Small intestine (tissue), 7 donors: ENCODE measurements at regions not wholly inside any gene's neighbourhood (a gene's known extent, or its start where the extent isn't known, plus 50 kb on each side); places are given as distances from the start of the nearest gene placed in this dataset.

ENCODE experiments used
- DNase-seq, 2 donors: peaks; one replicate each; pipeline versions ENCODE4 v3.0.0 to v3.0.0-alpha.2; 2013
- FAIRE-seq: peaks from 2 replicates; lab custom pipeline; 2012; peaks lifted over from hg19 to GRCh38; lab: Jason Lieb, UNC
- H3K27ac ChIP-seq, 3 donors: one replicate each; pipeline ENCODE4 v1.5.1; 2013; ENCODE audit warnings: low read length in 2 of 3, mild to moderate bottlenecking in 2 of 3, control low read depth in 1 of 3, inconsistent platforms in 1 of 3, low read depth in 1 of 3, moderate library complexity in 1 of 3
- H3K27me3 ChIP-seq, 3 donors: one replicate each; pipeline ENCODE4 v1.6.1; 2013; ENCODE audit warnings: low read length in 3 of 3, inconsistent platforms in 1 of 3; ENCODE audit not compliant: control insufficient read depth in 3 of 3, insufficient read depth in 3 of 3
- H3K36me3 ChIP-seq, 3 donors: one replicate each; pipeline ENCODE4 v1.6.1; 2013; ENCODE audit warnings: low read length in 3 of 3, inconsistent platforms in 1 of 3, low read depth in 1 of 3, mild to moderate bottlenecking in 1 of 3, moderate library complexity in 1 of 3; ENCODE audit not compliant: control insufficient read depth in 3 of 3, insufficient read depth in 2 of 3
- H3K4me1 ChIP-seq, 3 donors: one replicate each; pipeline ENCODE4 v1.6.1; 2013; ENCODE audit warnings: low read length in 2 of 3, inconsistent platforms in 1 of 3, low read depth in 1 of 3, mild to moderate bottlenecking in 1 of 3, moderate library complexity in 1 of 3; ENCODE audit not compliant: control insufficient read depth in 3 of 3, insufficient read depth in 2 of 3
- H3K4me3 ChIP-seq, 3 donors: one replicate each; pipeline ENCODE4 v1.5.1; 2013; ENCODE audit warnings: low read length in 3 of 3, control low read depth in 1 of 3, inconsistent platforms in 1 of 3, low read depth in 1 of 3, mild to moderate bottlenecking in 1 of 3, moderate library complexity in 1 of 3
- H3K9me3 ChIP-seq, 2 donors: one replicate each; pipeline ENCODE4 v1.6.1; 2013; ENCODE audit warnings: low read depth in 1 of 2, low read length in 1 of 2; ENCODE audit not compliant: control insufficient read depth in 2 of 2, insufficient read depth in 1 of 2
- WGBS, 3 donors: extraction: QIAGEN DNeasy Blood & Tissue Kit; methylation state at CpG; one replicate each; pipeline ENCODE4 v1.1.7; 2013; 5-methylcytosine and 5-hydroxymethylcytosine counted together
- donor health status: healthy with polysubstance abuse.
- donor health status: control.
- donor health status: control.
- donor health status: Bipolar disorder and iron deficiency.
- donor health status: healthy.

GRCh38 chr18:52288403-52289004 is 51.5 kb upstream of the DCC start:
- Histone ChIP-seq H3K27ac (no peak overlapping the region), H3K4me1 (no peaks in the 10 kb centered on the region), H3K4me3 (no peak overlapping the region), H3K36me3 (no peaks in the 10 kb centered on the region), H3K9me3 (no peaks in the 10 kb centered on the region), H3K27me3 (no peaks in the 10 kb centered on the region)
- WGBS, 3 donors: 28 to 36% (median 29%) methylated on average over 7 of the region's 7 CpGs
- no peak for FAIRE-seq
- DNase-seq: peak; percentile 18 to 53

DNA sequence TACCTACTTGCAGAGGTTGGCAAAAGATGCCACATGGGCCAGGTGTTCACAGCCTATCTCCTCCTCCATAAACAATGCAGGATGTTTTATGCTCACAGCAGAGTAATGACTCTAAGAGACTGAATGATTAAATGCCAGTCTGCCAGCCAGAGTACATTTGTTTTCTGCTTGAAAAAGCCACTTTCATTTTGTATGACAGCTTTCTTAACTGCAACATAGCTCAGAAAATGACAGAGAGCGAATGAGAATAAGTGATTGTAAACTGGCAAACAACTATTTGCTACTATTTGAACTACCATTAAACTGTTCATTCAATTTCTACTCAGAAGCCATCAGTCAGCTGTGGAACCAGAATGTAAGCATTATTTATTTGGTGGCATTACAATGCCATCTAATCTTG is 50.6 kb upstream of the DCC start:
- DNase-seq (no peak), FAIRE-seq (no peak)
- Histone ChIP-seq H3K9me3 (no peaks in the 10 kb centered on the region), H3K4me1 (no peaks in the 10 kb centered on the region), H3K27me3 (no peaks in the 10 kb centered on the region), H3K36me3 (no peaks in the 10 kb centered on the region), H3K4me3 (no peak overlapping the region), H3K27ac (no peak overlapping the region)
- 64 to 87% (median 77%) methylated on average over 1 of the region's 1 CpG for WGBS, 3 donors
